Epithelial cell of proximal tubule (primary cell): ENCODE measurements at regions not wholly inside any gene's neighbourhood (a gene's known extent, or its start where the extent isn't known, plus 50 kb on each side); places are given as distances from the start of the nearest gene placed in this dataset.

Experiments
- DNase-seq: peaks from one replicate; pipeline ENCODE4 v3.0.0-alpha.2; 2011; ENCODE audit warnings: low read depth
- H3K4me3 ChIP-seq: 2 replicates; pipeline ENCODE4 v1.5.1; 2011; ENCODE audit warnings: low read depth, mild to moderate bottlenecking, low read length
- CTCF ChIP-seq: conservative IDR thresholded peaks from 2 replicates; pipeline ENCODE4 v1.5.1; 2012; ENCODE audit warnings: low read depth, mild to moderate bottlenecking, low read length

- H3K4me3 ChIP-seq: no peak overlapping the region
- DNase-seq: no peak
- TF ChIP-seq CTCF: no peak
Observed at GRCh38 chr13:59363947-59364346, 799.8 kb downstream of the DIAPH3 start.

GRCh38 chr13:59364641-59365085, 799.1 kb downstream of the DIAPH3 start:
- no peak overlapping the region for H3K4me3 ChIP-seq
- DNase-seq: no peak
- no peak for TF ChIP-seq CTCF

GRCh38 chr13:59367467-59367866, 796.3 kb downstream of the DIAPH3 start:
- no peak for DNase-seq
- H3K4me3 ChIP-seq: no peak overlapping the region
- no peak for TF ChIP-seq CTCF

- no peak for DNase-seq
- no peak overlapping the region for H3K4me3 ChIP-seq
- TF ChIP-seq CTCF: no peak
Observed at GRCh38 chr13:59367904-59368303, 795.8 kb downstream of the DIAPH3 start.

- DNase-seq: no peak
- TF ChIP-seq CTCF: no peak
- no peak overlapping the region for H3K4me3 ChIP-seq
Observed at GRCh38 chr13:59368693-59369092, 795.0 kb downstream of the DIAPH3 start.

GRCh38 chr13:59371229-59371628, 792.5 kb downstream of the DIAPH3 start:
- H3K4me3 ChIP-seq: no peak overlapping the region
- DNase-seq: no peak
- TF ChIP-seq CTCF: no peak

GRCh38 chr13:59373341-59373740, 790.4 kb downstream of the DIAPH3 start:
- no peak overlapping the region for H3K4me3 ChIP-seq
- TF ChIP-seq CTCF: no peak
- DNase-seq: no peak
